ENCODE measurements at regions not wholly inside any gene's neighbourhood (a gene's known extent, or its start where the extent isn't known, plus 50 kb on each side); places are given as distances from the start of the nearest gene placed in this dataset.

- Histone ChIP-seq H3K4me1 (no peaks in the 10 kb centered on the region), H3K9me3 (no peaks in the 10 kb centered on the region), H3K27me3 (no peaks in the 10 kb centered on the region), H3K4me3 (no peak overlapping the region), H3K27ac (no peak overlapping the region), H3K36me3 (no peaks in the 10 kb centered on the region)
- DNase-seq (no peak), ATAC-seq (ENCODE audit: low FRiP score in 2 of 2) (no peak)
- TF ChIP-seq CTCF (IDR thresholded peaks at IDR 0.05) (no peak), POLR2A (IDR thresholded peaks at IDR 0.05) (no peak), POLR2AphosphoS5 (IDR thresholded peaks at IDR 0.05) (no peak), EP300 (IDR thresholded peaks at IDR 0.05) (no peak)
- 42 to 46% methylated on average over 2 of the region's 2 CpGs for WGBS, 2 donors
These were observed 379.6 kb downstream of the TTLL7 start for GRCh38 chr1:83619170-83619896.

- Histone ChIP-seq H3K4me3 (no peak overlapping the region), H3K27ac (no peak overlapping the region), H3K36me3 (no peaks in the 10 kb centered on the region), H3K4me1 (no peaks in the 10 kb centered on the region), H3K9me3 (no peaks in the 10 kb centered on the region), H3K27me3 (no peaks in the 10 kb centered on the region)
- ATAC-seq (ENCODE audit: low FRiP score in 2 of 2): no peak
- 68 to 73% methylated on average over 7 of the region's 7 CpGs for WGBS, 2 donors
- DNase-seq: no peak
- TF ChIP-seq CTCF (IDR thresholded peaks at IDR 0.05) (no peak), POLR2AphosphoS5 (IDR thresholded peaks at IDR 0.05) (no peak), POLR2A (IDR thresholded peaks at IDR 0.05) (no peak), EP300 (IDR thresholded peaks at IDR 0.05) (no peak)
These were observed 381.0 kb downstream of the TTLL7 start for GRCh38 chr1:83617883-83618282.

- DNase-seq (no peak), ATAC-seq (ENCODE audit: low FRiP score in 2 of 2) (no peak)
- no peaks in the 10 kb centered on the region for H3K4me1 ChIP-seq
- TF ChIP-seq EP300 (IDR thresholded peaks at IDR 0.05) (no peak), POLR2A (IDR thresholded peaks at IDR 0.05) (no peak), POLR2AphosphoS5 (IDR thresholded peaks at IDR 0.05) (no peak), CTCF (IDR thresholded peaks at IDR 0.05) (no peak)
- H3K36me3 ChIP-seq: no peaks in the 10 kb centered on the region
- 72 to 85% methylated on average over 2 of the region's 2 CpGs for WGBS, 2 donors
- H3K27me3 ChIP-seq: no peaks in the 10 kb centered on the region
- no peaks in the 10 kb centered on the region for H3K9me3 ChIP-seq
- H3K4me3 ChIP-seq: no peak overlapping the region
- H3K27ac ChIP-seq: no peak overlapping the region
These were observed 383.6 kb downstream of the TTLL7 start for GRCh38 chr1:83615370-83615769.

- WGBS, 2 donors: 86 to 93% methylated on average over 4 of the region's 4 CpGs
- no peaks in the 10 kb centered on the region for H3K4me1 ChIP-seq
- TF ChIP-seq POLR2AphosphoS5 (IDR thresholded peaks at IDR 0.05) (no peak), EP300 (IDR thresholded peaks at IDR 0.05) (no peak), POLR2A (IDR thresholded peaks at IDR 0.05) (no peak), CTCF (IDR thresholded peaks at IDR 0.05) (no peak)
- peaks cover 0 to 6% (median 2%) of the 10 kb centered on the region in 4 donors for H3K9me3 ChIP-seq
- H3K27ac ChIP-seq: no peak overlapping the region
- no peak overlapping the region for H3K4me3 ChIP-seq
- no peaks in the 10 kb centered on the region for H3K27me3 ChIP-seq
- DNase-seq: no peak
- H3K36me3 ChIP-seq: no peaks in the 10 kb centered on the region
- no peak for ATAC-seq (ENCODE audit: low FRiP score in 2 of 2)
These were observed 392.4 kb downstream of the TTLL7 start for GRCh38 chr1:83606416-83606955.

- ATAC-seq (ENCODE audit: low FRiP score in 2 of 2): no peak
- H3K27ac ChIP-seq: no peak overlapping the region
- 60 to 67% methylated on average over 1 of the region's 1 CpG for WGBS, 2 donors
- no peaks in the 10 kb centered on the region for H3K36me3 ChIP-seq
- H3K4me1 ChIP-seq: no peaks in the 10 kb centered on the region
- TF ChIP-seq EP300 (IDR thresholded peaks at IDR 0.05) (no peak), POLR2A (IDR thresholded peaks at IDR 0.05) (no peak), CTCF (IDR thresholded peaks at IDR 0.05) (no peak), POLR2AphosphoS5 (IDR thresholded peaks at IDR 0.05) (no peak)
- H3K27me3 ChIP-seq: no peaks in the 10 kb centered on the region
- H3K9me3 ChIP-seq: peaks cover 0 to 10% (median 0%) of the 10 kb centered on the region in 4 donors
- DNase-seq: no peak
- H3K4me3 ChIP-seq: no peak overlapping the region
These were observed 402.6 kb downstream of the TTLL7 start for GRCh38 chr1:83596331-83596730.

All from upper lobe of left lung (tissue), 6 donors.